ENCODE measurements at regions not wholly inside any gene's neighbourhood (a gene's known extent, or its start where the extent isn't known, plus 50 kb on each side); places are given as distances from the start of the nearest gene placed in this dataset.

DNA sequence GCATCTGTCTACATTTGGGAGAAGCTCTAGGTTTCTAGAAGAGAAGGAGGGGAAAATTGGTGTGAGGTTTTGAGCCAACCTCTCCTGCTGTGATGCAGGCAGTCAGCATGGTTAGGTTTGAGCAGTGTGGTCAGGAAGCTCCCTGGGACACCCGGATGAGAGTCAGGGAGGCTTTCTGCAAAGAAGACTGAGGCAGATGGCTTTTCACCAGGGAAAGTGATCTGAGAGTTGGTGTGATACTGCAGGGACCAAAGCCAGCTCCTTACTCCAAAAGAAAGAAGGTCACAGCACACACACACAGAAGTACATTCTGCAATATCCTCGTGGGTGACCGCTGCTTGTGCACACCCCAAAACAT, 75.8 kb upstream of the BCL11A start:
- TF ChIP-seq CTCF (IDR thresholded peaks at IDR 0.05; ENCODE audit: low read depth, low read length, poor library complexity, severe bottlenecking) (no peak), EZH2phosphoT487 (IDR thresholded peaks at IDR 0.05; ENCODE audit: borderline replicate concordance, low read length) (no peak)

Data from DOHH2 (cell line).